ENCODE measurements at regions not wholly inside any gene's neighbourhood (a gene's known extent, or its start where the extent isn't known, plus 50 kb on each side); places are given as distances from the start of the nearest gene placed in this dataset.

DNA sequence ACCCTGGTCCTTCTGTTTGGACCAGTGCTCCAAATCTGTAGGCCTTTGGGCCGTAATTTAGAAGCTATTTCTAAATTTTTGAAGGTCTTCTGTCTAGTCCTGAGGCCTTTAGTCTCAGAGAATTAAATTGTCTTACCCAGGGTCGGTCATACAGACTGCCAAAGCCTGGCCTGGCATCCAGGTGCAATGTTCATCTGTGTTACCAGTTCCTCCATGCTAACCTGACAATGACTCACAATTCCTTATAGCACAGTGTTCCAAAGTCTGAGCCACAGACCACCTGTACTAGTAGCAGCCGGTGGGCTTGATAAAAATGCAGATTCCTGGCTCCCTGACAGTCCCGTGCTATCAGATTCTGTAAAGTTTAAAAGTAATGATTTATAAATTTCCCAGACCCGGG lies 77.7 kb upstream of the MAP4K3 start:
- FAIRE-seq = no peak

DNA sequence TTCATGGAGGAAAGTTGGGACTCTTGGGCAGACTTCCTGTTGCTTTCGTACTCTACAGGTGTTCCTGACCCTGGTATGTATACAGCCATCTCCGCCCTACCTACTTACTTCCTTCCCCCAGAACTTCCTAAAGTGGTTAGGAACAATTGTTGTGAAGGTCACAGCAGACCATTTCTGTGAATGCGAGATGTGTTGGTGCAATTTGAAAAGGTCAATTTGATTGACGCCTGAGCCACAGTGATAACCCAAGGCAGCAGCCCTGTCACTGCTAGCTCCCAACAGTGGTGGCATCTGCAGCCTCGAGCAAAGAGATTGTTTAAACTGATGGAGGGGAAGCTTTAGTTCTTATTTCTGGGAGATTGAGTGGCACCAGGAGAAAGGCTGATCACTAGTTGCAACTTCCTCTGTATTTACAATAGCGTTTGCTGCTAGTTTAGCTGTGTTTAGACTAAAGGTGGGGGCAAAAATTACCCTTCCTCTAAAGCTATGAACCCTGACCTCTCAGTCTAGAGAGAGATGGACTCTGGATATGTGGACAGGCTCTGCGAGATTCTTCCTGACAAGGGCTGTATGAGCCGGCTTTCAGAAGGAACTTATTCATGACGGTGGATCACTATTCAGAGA lies 78.3 kb upstream of the MAP4K3 start:
- FAIRE-seq = no peak

DNA sequence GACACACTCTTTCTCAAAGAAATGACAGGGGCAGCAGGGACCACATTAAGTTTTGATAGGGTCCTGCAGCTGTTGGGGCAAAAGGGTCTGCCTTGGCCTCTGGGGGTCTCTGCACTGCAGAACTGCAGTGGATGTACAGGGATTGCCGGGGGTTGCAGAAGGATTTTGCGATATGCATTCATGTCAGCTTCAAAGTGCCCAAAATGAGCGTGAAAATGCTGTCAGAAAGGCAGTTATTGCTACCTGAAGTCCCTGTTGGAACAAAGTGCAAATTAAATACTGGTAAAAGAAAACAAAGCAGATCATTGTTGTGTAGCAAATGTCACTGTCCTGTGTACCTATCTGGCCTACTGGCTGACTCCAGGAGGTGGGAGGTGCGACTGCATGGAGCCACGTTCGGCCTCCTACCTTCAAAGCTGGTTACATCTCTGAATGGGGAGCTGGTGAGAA lies 78.8 kb upstream of the MAP4K3 start:
- no peak for FAIRE-seq

DNA sequence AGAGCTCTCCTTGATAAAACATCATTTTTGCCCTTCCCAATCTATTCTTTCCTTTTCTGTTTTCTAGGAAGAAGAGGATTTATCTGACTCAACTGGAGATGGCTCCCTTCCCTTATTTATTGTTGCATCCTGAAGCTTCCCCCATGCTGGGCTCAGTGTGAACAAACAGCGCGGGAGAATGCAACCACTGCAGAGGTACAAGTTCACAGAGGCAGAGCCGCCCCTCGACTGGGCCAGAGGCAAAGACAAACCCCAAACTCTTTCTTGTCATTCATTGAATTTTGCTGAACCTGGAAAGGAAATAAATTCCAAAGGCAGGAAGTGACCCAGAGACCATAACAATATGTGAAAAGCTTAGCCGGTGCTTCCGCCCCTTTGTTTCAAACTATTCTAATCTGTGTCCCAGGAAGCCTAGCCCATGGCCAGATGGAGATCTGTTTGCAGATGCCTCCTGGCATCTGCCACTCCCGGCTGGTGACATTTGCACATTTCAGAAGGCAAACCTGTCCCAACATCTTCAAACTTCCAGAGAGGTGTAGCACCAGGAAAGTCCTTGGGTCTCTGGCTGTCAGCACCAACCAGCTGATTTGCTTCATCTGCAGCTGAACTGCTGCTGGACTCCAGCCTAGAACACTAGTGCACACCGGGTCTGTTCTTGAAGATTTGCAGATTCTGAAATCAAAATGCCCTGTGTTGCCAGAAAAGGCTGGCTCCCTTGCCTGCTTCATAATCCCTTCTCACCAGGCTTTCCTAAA lies 79.4 kb upstream of the MAP4K3 start:
- FAIRE-seq = no peak

DNA sequence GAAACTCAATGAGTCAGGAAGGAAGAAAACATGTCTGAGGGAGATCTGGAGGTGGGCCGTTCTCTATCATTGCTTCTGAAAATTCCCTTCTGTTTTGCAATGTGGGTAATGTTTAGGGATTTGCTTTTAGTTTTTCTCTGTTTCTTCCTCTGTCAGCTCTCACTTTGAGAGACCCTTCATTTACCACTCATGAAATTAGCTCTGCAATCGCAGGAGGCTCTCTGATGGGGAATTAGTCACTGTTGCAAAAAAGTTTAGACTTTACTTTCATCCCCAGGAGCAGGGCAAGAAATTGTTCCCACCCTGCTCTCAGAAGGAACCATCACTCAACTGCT lies 80.0 kb upstream of the MAP4K3 start:
- no peak for FAIRE-seq

DNA sequence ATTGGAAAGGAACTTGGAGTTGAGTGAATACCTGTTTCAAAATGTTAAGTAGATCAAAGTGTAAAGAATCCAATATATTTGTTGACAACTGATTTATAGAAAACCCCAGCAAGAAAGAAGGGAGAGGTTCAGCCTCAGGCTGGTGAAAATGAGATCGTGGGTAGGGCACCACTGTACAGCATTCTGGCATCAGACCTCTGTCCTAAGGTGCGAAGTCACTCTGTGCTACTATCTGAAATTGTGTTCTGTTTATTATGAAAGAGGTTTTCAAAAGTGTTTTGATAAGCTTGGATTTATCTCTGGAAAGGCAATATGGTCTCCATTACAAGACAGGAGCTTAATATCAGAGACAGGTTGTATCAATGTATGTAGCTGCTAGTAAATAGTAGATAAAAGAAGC lies 80.5 kb upstream of the MAP4K3 start:
- no peak for FAIRE-seq

DNA sequence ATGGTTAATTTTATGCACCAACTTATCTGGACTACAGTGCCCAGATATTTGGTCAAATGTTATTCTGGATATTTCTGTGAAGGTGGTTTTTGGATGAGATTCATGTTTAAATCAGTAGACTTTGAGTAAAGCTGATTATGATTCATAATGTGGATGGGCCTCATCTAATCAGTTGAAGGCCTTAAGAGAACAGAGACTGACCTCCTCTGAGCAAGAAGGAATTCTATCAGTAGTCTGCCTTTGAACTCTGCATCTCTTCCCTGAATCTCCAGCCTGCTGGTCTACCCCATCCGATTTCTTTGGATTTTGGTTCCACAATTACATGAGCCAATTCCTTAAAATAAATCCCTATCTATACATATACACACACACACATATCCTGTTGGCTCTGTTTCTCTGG lies 82.8 kb upstream of the MAP4K3 start:
- FAIRE-seq = no peak

DNA sequence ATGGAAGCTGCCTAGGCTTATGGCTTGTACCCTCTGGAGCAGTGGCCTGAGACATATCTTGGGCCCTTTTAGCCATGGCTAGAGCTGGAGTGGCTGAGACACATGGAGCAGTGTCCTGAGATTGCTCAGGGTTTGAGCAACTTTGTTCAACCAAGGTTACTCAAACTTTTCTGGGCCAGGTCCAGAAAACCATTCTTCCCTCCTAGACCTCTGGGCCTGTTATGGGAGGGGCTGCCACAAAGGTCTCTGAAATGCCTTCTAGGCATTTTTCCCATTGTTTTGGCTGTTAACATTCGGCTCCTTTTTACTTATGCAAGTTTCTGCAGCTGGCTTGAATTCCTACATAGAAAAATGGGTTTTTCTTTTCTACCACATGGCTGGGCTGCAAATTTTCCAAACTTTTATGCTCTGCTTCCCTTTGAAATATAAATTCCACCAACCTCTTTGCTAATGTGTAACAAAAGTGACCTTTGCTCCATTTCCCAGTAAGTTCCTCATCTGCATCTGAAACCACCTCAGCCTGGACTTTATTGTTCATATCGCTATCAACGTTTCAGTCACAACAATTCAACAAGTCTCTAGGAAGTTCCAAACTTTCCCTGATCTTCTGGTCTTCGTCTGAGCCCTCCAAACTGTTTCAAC lies 84.9 kb upstream of the MAP4K3 start:
- no peak for FAIRE-seq

DNA sequence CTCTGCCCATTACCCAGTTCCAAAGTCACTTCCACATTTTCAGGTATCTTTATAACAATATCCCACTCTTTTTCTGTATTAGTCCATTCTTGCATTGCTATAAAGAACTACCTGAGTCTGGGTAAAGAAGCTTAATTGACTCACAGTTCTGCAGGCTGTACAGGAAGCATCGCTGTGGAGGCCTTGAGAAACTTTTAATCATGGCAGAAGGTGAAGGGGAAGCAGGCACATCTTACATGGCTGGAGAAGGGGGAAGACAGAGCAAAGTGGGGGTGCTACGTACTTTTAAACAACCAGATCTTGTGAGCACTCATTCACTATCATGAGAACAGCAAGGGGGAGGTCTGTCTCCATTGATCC lies 85.4 kb upstream of the MAP4K3 start:
- FAIRE-seq = no peak

DNA sequence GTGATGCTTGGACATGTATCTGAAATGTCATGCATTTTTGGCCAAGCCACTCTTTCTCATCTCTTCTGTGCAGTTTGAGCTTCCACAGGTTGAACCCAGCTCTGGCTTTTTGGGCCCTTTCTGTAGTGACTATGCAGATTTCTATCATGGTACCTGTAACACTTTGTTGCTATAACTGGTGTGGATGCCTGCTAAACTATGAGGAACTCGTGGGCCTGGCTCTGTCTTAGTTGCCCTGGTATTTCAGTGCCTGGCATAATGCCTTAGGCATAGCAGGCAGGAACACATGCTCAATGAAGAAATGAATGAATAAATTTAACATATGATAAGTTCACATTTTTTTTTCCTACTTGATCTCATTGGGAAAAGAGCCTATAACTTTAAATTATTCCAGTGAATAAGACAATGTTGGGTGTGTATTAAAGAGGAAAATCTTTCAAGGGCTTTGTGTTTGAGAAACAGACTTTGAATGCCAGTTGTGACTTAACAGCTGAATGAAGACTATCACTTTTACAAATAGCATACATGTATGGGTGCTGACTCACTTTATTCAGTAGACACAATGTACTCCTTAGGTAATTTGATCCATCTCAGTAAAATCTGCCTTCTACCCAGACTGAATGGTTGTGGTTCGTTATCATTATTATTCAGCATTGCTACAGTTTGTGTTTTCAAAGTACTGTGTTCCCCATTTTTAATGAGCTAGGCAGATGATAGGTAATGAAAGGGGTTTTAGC lies 86.4 kb upstream of the MAP4K3 start:
- no peak for FAIRE-seq

DNA sequence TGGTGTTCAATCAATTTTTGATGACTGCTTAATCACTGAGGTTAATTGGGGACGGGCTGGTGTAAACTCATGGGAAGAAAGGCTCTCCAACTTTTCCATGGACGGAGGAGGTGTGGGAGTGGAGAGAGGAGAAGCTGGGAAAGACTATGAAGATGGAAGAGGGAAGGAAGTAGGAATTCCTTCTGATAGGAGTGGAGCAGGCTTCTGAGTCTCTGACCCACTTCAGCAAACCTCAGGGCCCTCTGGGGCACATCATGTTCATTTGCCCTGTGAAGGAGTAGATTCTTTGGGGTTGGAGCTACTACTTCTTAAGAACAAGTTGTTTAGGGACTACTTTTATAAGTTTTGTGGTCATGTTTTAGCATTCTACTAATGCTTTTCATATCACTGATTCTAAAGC lies 87.0 kb upstream of the MAP4K3 start:
- no peak for FAIRE-seq

DNA sequence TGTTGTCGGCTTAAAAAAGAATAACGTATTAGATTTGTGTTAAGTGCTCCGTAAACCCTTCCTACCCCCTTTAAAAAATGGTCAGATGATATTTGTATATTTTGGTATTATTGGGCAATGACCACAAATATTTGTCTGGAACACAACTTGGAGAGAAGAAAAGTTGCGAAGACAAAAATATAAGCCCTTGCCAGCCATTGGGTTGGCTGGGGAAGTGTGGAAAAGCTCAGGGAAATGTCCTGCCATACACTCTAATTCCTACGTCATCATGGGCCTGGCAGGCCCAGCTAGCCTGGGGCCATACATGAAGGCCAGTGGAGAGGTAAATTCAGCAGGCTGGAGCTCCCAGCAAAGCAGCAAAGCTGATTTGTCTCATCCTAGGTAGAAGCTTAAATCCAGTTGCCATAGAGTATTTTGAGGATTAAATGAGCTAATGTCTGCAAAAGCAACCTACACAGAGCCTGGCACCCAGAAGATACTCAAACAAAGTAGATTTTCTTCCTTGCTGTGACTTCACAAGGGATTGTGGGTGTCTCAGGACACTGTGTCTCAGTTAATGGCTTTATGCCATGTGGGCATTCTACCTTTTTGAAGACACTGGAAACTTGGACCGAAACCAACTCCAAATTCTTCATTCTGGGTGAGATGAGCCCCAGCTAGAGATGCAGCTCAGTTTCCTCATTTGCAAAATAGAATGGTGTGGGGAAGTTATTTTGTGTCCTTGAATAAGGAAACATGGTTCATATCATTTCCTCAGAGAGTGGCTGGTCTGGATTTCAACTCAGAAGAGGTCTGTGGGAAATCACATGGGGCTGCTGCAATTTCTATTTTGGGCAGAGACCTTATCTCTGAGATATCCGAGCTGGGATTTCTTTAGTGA lies 87.9 kb upstream of the MAP4K3 start:
- no peak for FAIRE-seq

DNA sequence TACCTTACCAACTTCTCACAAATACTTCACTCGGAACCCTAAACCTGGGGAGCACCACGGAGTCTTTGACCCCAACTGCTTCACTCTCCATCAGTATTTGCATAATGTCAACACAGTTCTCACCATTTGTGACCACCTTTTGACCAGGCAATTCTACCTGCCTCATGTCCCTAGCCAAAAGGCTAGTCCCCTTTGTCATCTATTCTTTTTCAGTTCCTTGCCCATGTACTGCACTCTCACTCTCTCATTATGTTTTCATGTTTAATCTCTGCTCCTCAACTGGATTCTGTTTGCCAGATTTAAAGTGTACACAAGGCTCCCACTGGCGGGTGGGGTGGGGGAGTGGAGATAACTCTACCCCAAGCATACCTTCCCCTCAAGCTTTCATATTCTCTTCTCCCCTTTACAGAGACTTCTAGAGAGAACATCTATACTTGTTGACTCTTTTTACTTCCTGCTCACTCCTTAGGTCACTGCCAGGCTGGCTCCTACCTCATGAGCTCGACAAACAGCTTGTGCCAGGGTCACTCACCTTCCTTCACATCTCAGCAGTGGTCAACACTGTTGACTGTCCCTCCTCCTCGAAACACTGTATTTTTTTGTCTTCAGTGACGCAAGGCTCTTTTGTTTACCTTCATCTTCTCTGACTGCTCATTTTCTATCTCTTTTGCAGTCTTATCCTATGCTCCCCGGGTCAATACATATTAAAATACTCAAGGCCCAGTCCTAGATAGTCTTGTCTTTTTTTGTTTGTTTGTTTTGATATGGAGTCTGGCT lies 88.7 kb upstream of the MAP4K3 start:
- no peak for FAIRE-seq

DNA sequence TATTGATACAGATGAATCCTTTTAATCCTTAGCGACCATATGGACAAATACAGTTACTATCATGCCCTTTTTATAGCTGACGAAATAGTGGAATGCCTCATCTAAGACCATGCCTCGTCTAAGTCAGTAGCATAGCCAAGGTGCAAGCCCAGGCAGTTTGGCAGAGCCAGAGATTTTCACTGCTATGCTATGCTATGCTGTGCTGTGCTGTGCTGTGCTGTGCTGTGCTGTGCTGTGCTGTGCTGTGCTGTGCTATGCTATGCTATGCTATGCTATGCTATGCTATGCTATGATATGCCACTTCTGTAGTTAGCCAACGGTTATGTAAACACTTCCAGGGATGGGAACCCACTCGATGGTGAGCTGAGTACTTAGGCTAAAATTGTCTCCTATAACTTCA lies 91.6 kb upstream of the MAP4K3 start:
- no peak for FAIRE-seq

DNA sequence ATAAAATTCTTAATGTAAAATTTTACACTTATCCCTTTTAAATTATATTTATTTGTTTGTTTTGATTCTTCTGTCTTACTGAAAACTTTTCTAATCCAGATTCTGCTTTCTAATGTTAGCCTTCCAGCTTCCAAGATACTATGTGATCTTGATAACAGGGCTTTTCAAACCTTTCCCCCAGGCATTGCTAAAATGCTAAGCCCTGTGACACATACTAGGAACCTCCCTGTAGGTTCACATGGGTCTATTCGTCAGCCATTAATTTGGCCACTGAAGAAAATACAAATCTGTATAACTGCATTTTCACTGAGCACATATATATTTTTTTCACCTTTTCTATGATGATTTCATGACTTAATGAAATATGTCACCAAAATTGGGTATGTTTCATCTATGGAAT lies 92.8 kb upstream of the MAP4K3 start:
- no peak for FAIRE-seq

DNA sequence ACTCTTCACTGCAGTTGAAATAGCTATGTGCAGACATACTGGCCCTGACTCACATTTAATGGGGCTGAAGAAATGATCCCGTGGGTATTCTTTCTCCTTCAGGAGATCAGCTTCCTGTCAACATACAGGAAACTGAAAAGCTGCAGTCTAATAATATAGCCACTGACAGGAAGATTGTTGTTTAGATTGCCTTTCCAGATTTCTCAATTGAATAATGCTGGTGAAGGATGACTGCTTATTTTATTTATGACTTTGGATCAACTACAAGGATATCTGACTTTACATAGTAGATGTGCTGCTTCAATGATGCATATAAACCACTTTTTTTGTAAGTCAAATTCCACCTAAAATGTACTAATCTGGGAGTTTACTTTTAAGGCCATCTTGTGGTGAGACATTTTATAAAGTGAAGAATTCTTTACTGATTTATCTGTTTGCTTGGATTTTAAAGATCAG lies 93.4 kb upstream of the MAP4K3 start:
- FAIRE-seq = no peak

DNA sequence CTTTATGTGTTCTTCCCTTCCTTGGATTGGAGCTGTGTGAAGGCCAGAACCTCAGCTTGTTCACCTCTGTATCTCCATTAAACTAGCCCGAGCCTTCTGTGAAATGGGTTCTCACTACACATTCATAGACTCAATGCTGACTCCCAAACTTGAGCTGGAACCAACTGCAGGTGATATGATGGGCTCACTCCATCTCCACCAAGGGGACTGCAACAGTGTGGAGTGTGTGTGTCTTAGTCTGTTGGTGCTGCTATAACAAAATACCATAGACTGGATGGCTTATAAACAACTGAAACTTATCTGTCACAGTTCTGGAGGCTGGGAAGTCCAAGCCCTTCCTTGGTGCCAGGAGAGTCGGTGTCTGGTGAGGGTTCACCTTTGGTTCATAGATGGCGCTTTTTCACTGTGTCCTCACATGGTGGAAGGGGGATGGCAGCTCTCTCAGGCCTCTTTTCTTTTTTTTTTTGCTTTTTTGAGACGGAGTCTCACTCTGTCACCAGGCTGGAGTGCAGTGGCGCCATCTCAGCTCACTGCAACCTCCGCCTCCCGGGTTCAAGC lies 94.2 kb upstream of the MAP4K3 start:
- no peak for FAIRE-seq

DNA sequence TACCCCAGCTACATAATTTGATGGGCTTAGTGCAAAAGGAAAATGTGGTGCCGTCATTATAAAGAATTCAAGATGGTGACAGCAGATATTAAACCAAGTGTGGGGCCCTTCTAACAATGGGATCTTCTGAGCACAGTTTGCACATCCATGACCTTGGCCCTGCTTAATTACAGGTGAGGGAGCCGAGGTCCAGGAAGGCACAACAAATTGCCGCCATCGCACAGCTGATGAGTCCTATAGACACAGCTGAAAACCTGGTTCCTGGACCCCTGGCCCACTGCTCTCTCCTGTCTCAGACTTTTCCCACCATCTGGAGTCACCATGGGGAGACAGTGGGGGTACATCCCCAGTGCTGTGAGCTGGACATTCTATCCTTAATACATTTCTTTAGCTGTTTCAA lies 95.8 kb upstream of the MAP4K3 start:
- FAIRE-seq = no peak

DNA sequence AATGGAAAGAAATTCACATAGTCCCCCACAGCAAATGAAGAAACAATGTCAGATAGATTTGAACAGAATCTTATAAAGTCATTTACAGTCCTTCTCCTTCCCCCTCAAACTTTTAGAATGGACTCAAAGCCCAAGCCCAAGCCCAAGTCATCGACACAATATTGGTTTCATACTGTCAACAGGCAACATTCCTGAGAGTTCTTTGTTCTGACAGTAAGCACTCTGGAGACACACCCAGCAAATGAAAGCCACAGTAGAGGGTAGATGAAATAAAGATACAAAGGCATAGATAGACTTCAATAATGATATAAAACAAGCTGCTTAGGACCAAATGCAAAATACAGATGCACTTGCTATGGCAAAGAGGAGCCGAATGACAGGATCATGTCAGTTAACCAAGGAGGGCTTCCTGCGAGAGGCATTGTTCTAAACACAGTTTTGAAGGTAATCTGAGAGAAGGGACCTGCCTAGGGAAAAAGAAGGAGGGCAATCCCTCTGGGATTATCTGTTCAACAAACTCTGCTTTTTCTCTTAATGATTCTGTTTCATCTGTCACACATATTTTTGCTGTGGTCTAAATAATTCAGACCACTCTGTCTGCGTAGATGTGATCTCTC lies 97.1 kb upstream of the MAP4K3 start:
- FAIRE-seq = no peak

DNA sequence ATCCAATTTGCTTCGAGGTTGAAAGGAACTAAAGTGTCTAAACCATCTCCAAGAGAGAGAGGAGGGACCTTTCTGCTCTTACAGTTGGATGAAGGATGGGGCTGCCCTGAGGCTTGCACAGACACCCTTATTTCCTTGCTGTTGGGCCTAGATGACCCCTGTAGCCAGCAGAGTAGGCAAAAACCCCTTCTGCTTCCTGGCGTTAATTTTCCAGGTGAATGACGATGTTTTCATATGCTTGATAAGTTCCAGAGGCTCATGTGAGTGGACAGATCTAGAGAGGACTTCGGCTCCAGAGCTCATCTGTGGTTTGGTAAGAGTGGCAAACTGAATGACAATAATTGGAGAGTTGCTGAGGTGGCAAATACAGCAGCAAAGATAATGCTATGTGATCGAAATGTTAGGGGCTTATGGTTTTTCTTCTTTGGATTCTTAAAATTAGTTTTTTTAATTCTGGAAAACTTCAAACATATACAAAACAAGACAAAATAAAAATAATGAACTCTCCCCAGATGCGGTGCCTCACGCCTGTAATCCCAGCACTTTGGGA lies 98.6 kb upstream of the MAP4K3 start:
- FAIRE-seq = no peak

DNA sequence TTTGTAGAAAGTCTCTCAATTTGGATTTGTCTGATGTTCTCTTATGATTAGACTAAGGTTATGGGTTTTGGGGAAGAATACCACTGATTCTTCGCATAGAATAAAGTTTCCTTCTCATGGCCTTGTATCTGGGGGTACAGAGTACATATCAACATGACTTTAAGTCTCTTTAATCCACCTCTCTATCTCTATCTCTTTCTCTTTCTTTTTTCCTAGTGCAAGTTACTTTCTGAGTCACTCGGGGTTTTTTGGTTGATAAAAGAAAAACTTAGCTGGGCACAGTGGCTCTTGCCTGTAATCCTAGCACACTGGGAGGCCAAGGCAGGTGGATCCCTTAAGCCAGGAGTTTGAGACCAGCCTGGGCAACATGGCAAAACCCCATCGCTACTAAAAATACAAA lies 100.1 kb upstream of the MAP4K3 start:
- FAIRE-seq = no peak

Measured in A204.1 (cell line).